BE2C (cell line): ENCODE measurements at regions not wholly inside any gene's neighbourhood (a gene's known extent, or its start where the extent isn't known, plus 50 kb on each side); places are given as distances from the start of the nearest gene placed in this dataset.

Experiments
- DNase-seq: peaks from one replicate; pipeline ENCODE4 v3.0.0-alpha.2; 2020
- H3K27me3 ChIP-seq: fragments of 250-450 bp; sonication (Bioruptor Pico); 2 replicates; pipeline ENCODE4 v1.5.1; 2020; ENCODE audit warnings: mild to moderate bottlenecking
- H3K36me3 ChIP-seq: fragments of 250-450 bp; sonication (Bioruptor Pico); 2 replicates; pipeline ENCODE4 v1.5.1; 2020; ENCODE audit warnings: mild to moderate bottlenecking
- H3K4me1 ChIP-seq: fragments of 250-450 bp; sonication (Bioruptor Pico); 2 replicates; pipeline ENCODE4 v1.5.1; 2020
- H3K4me3 ChIP-seq: 2 replicates; pipeline ENCODE4 v1.5.1; 2011; ENCODE audit warnings: low read depth, low read length
- H3K9me3 ChIP-seq: fragments of 250-450 bp; sonication (Bioruptor Pico); 2 replicates; pipeline ENCODE4 v1.5.1; 2020
- TF ChIP-seq, protein P1 (sequence below): IDR thresholded peaks from 2 replicates; pipeline ENCODE4 v1.5.1; 2012; ENCODE audit warnings: mild to moderate bottlenecking, low read depth, low read length

DNA sequence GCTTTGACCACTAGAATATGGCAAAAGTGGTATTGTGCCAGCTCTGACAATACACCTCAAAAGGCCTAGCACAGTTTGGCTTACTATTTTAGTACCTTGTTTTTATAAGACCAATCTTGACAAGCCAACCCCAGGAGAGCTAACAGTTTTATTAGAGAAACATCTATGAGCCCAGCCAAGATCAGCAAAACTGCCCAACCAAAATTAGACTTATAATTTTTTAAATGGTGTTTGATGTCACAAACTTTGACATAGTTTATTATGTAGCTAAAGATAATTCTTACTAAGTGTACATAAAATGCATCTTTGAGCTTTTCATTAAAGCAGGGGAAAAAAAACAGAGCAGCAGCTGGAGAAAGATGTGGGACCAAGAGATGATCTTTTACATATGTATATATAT, 537.5 kb downstream of the ZPLD1 start:
- TF ChIP-seq, protein P1, sequence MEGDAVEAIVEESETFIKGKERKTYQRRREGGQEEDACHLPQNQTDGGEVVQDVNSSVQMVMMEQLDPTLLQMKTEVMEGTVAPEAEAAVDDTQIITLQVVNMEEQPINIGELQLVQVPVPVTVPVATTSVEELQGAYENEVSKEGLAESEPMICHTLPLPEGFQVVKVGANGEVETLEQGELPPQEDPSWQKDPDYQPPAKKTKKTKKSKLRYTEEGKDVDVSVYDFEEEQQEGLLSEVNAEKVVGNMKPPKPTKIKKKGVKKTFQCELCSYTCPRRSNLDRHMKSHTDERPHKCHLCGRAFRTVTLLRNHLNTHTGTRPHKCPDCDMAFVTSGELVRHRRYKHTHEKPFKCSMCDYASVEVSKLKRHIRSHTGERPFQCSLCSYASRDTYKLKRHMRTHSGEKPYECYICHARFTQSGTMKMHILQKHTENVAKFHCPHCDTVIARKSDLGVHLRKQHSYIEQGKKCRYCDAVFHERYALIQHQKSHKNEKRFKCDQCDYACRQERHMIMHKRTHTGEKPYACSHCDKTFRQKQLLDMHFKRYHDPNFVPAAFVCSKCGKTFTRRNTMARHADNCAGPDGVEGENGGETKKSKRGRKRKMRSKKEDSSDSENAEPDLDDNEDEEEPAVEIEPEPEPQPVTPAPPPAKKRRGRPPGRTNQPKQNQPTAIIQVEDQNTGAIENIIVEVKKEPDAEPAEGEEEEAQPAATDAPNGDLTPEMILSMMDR = no peak
- Histone ChIP-seq H3K4me3 (no peak overlapping the region), H3K27me3 (no peaks in the 10 kb centered on the region), H3K9me3 (no peaks in the 10 kb centered on the region; the same call in 1 of the 2 replicates), H3K4me1 (peaks cover 9% of the 10 kb centered on the region; the same call in 1 of the 2 replicates), H3K36me3 (no peaks in the 10 kb centered on the region)
- no peak for DNase-seq

DNA sequence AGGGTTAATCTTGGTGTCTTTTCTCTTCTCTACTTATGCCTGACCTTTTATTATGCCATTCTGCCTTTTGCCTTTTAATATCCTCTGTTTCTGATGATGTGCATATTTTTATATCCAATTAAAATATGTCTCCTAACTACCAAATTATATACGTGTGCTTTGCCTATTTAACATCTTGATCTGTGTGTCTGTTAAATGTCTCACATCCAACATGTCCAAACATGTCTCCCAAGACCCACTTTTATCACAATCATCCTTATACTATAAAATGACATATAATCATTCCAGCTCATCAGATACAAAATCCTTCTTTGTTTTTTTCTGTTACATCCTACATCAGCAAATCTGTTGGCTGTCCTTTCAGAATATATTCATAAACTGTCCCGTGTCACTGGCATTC, 539.5 kb downstream of the ZPLD1 start:
- Histone ChIP-seq H3K4me3 (no peak overlapping the region), H3K27me3 (no peaks in the 10 kb centered on the region), H3K36me3 (no peaks in the 10 kb centered on the region), H3K9me3 (no peaks in the 10 kb centered on the region; the same call in 1 of the 2 replicates), H3K4me1 (peaks cover 29% of the 10 kb centered on the region)
- no peak for DNase-seq
- TF ChIP-seq, protein P1 = no peak

DNA sequence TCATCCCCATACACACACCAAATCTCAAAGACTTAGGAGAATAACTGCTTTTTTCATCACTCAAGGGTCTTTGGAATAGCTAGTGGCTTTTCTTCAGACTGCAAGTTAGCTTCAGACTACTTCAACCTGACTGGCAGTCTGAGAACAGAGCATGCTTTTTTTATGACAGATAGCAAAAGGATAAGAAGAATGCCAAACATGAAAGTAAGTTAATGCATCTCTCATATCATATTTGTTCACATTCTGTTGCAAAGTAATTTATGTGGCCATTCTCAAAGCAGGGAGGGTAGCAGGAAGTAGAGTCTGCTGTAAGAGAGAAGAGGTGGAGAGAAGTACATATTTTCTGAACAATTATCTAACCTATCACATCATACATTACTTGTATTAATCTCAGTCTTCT, 544.4 kb downstream of the ZPLD1 start:
- H3K36me3 ChIP-seq = no peaks in the 10 kb centered on the region
- TF ChIP-seq, protein P1 = no peak
- H3K9me3 ChIP-seq = no peaks in the 10 kb centered on the region; the same call in 1 of the 2 replicates
- no peaks in the 10 kb centered on the region for H3K27me3 ChIP-seq
- no peak overlapping the region for H3K4me3 ChIP-seq
- H3K4me1 ChIP-seq = peaks cover 40% of the 10 kb centered on the region
- no peak for DNase-seq

DNA sequence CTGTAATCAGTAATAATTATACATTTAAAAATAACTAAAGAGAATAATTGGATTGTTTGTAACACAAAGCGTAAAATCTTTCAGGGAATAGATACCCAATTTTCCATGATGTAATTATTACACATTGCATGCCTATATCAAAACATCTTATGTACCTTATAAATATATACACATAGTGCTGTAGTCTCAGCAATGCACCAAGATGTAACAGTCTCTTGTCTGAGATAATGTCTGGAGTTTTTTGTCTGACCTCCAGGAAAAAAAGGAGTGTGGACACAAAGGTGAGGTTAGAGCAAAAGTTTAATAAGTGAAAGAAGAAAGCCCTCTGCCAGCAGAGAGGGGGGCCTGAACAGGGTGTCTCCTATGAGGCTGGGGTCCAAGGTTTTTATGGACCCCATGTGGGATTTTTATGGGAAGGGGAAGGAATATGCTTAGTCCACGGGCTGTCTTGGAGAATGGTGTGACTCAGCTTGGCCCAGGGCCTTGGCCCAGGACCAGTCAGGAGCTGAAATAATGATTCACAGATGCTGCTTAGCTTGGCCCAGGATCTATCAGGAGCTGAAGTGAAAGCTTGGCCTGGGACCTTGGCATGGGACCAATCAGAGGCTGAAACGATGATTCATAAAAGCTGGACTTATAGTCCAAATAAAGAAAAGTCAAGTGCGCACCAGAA, 545.0 kb downstream of the ZPLD1 start:
- no peaks in the 10 kb centered on the region for H3K27me3 ChIP-seq
- peaks cover 40% of the 10 kb centered on the region for H3K4me1 ChIP-seq
- no peaks in the 10 kb centered on the region; the same call in 1 of the 2 replicates for H3K9me3 ChIP-seq
- peak overlapping the region; percentile 19 for H3K4me3 ChIP-seq
- DNase-seq = peak; percentile 87
- no peaks in the 10 kb centered on the region for H3K36me3 ChIP-seq
- TF ChIP-seq, protein P1 = no peak

DNA sequence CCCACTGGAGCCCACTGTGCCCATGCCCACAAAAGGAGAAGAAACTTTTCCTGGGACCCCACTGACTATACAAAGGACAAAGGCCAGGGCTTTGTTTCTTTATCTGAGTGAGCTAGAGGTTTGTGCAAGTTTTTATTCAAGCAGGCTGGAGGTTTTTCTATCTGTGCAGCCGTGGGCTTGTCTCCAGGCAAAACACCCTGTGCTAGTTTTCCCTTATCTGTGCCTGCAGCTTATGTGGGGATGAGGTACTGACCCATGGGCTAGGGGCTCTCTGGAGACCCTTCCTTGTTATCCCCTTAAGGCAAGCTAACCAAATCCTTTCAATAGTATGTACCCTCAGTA, 545.5 kb downstream of the ZPLD1 start:
- H3K36me3 ChIP-seq = no peaks in the 10 kb centered on the region
- H3K4me3 ChIP-seq = peak overlapping the region; percentile 19
- TF ChIP-seq, protein P1 = no peak
- H3K4me1 ChIP-seq = peaks cover 40% of the 10 kb centered on the region
- H3K27me3 ChIP-seq = no peaks in the 10 kb centered on the region
- no peaks in the 10 kb centered on the region; the same call in 1 of the 2 replicates for H3K9me3 ChIP-seq
- DNase-seq = no peak

DNA sequence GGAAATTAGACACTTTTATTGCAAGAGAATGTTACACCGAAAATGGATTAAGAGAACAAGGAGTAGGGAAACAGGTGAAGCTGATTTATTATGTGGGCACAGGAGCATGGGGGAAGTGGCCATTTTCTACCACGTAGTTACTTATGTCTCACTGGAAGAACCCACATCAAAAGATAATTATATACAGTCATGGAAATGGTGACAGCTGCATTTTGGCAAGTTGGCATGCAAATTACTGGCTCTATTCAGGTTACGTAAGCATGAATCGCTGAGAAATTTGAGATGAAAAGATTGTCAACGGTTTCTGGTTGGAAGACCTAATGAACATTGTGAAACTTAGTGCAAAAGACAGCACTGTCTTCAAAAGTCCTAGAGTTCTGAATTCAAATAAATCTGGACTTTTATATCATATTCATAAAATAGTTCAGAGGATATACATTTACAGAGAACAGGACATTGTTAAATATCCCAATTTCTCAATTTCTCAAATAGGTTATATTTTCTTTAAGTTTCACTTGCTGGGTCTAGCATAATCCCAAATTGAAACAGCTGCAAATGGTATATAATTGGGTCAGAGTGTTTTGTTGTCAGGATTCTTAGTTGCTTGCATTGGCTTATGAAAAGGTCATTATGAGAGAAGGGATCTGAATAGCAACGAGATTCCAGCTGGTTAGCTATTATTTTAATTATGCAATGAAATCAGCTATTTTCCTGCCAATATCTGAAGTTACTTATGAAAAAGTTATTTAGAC, 567.8 kb downstream of the ZPLD1 start:
- TF ChIP-seq, protein P1 = no peak
- Histone ChIP-seq H3K4me1 (no peaks in the 10 kb centered on the region), H3K9me3 (no peaks in the 10 kb centered on the region), H3K27me3 (no peaks in the 10 kb centered on the region), H3K36me3 (no peaks in the 10 kb centered on the region), H3K4me3 (no peak overlapping the region)
- no peak for DNase-seq
